HCT116 (cell line): ENCODE measurements at regions not wholly inside any gene's neighbourhood (a gene's known extent, or its start where the extent isn't known, plus 50 kb on each side); places are given as distances from the start of the nearest gene placed in this dataset.
"Not testable (repeated sequence)": the region's sequence is repeated elsewhere in the genome, so short reads cannot be mapped to it uniquely, and the experiment has no call there.

Experiments
- ATAC-seq: fragments of 200-7000 bp; cut with Tn5 transposase; 2 replicates; pipeline ENCODE4 v1.9.1; 2020; ENCODE audit warnings: mild to moderate bottlenecking, moderate library complexity
- BruUV-seq: library from RNA; stranded (reverse); fragments of 400-500 nt; replicated peaks from 2 replicates; lab custom pipeline; 2021; lab: Mats Ljungman, UMichigan
- CTCF ChIA-PET: fragments of 300-600 bp; sonication (Branson Sonifier 250); formaldehyde crosslinking; loops from one replicate; lab custom pipeline; 2021; ENCODE audit warnings: antibody characterized with exemption; lab: Charles Lee
- POLR2A ChIA-PET: fragments of 300-600, 350-600 bp; sonication (Branson Sonifier 250); formaldehyde crosslinking; loops from one replicate; lab custom pipeline; 2021; ENCODE audit warnings: antibody characterized with exemption; lab: Charles Lee
- RAD21 ChIA-PET, 2 experiments: fragments of 300-600 bp; sonication (Branson Sonifier 250); formaldehyde crosslinking; loops; one replicate each; lab custom pipeline; 2023; ENCODE audit warnings: low total read pairs in 2 of 2; ENCODE audit not compliant: uncharacterized antibody in 2 of 2, unreplicated experiment in 2 of 2, low non-redundant PET in 1 of 2; lab: Charles Lee
- DNase-seq: peaks from one replicate; pipeline ENCODE4 v3.0.0-alpha.2; 2010; ENCODE audit warnings: low read depth, low spot score
- H2AFZ ChIP-seq: fragments of 200-600 bp; shearing (Covaris generic), sonication (generic); 2 replicates; pipeline ENCODE4 v1.6.1; 2017; ENCODE audit warnings: low read depth, mixed run types, mixed read lengths, antibody characterized with exemption, low read length; ENCODE audit not compliant: poor library complexity, severe bottlenecking
- H3K27ac ChIP-seq: 2 replicates; pipeline ENCODE4 v1.5.1; 2012; ENCODE audit warnings: low read depth, low read length
- H3K27me3 ChIP-seq: fragments of 200-600 bp; sonication (generic); 2 replicates; pipeline ENCODE4 v1.6.1; 2016; ENCODE audit warnings: mixed run types, low read length, mixed read lengths; ENCODE audit not compliant: insufficient read depth
- H3K36me3 ChIP-seq, 2 experiments: fragments of 200-500 bp in 1 of 2; fragments of 200-600 bp in 1 of 2; sonication (Bioruptor generic) in 1 of 2; sonication (generic) in 1 of 2; 2 replicates each; pipeline versions ENCODE4 v1.5.1 to v1.6.1; 2014 to 2016; ENCODE audit warnings: low read length in 2 of 2, inconsistent platforms in 1 of 2, mixed read lengths in 1 of 2, mixed run types in 1 of 2; ENCODE audit not compliant: insufficient read depth in 2 of 2, control insufficient read depth in 1 of 2
- H3K4me1 ChIP-seq, 2 experiments: fragments of 200-600 bp in 1 of 2; sonication (generic) in 1 of 2; 2 replicates each; pipeline versions ENCODE4 v1.5.1 to v1.6.1; 2012 to 2017; ENCODE audit warnings: low read length in 2 of 2, inconsistent platforms in 1 of 2, mild to moderate bottlenecking in 1 of 2, mixed read lengths in 1 of 2, mixed run types in 1 of 2, moderate library complexity in 1 of 2; ENCODE audit not compliant: insufficient read depth in 2 of 2, control insufficient read depth in 1 of 2
- H3K4me2 ChIP-seq: fragments of 200-600 bp; sonication (generic); 2 replicates; pipeline ENCODE4 v1.6.1; 2017; ENCODE audit warnings: mixed run types, low read length, mixed read lengths
- H3K4me3 ChIP-seq, 2 experiments: fragments of 200-600 bp in 1 of 2; sonication (generic) in 1 of 2; replicated peaks in 1 of 2; 2 replicates each; pipeline ENCODE4 v1.5.1; 2011 to 2016; ENCODE audit warnings: low read length in 2 of 2, control low read depth in 1 of 2, low read depth in 1 of 2, mild to moderate bottlenecking in 1 of 2, mixed read lengths in 1 of 2, mixed run types in 1 of 2
- H3K79me2 ChIP-seq: fragments of 200-600 bp; sonication (generic); 2 replicates; pipeline ENCODE4 v1.6.1; 2017; ENCODE audit warnings: mild to moderate bottlenecking, mixed run types, low read length, moderate library complexity, mixed read lengths; ENCODE audit not compliant: insufficient read depth
- H3K9ac ChIP-seq: fragments of 200-600 bp; sonication (generic); 2 replicates; pipeline ENCODE4 v1.6.1; 2016; ENCODE audit warnings: low read length, mixed read lengths
- H3K9me2 ChIP-seq: fragments of 200-600 bp; sonication (generic), shearing (Covaris generic); 2 replicates; pipeline ENCODE4 v1.6.1; 2017; ENCODE audit warnings: mixed run types, mild to moderate bottlenecking, moderate library complexity; ENCODE audit not compliant: insufficient read depth
- H3K9me3 ChIP-seq, 2 experiments: fragments of 200-500 bp in 1 of 2; fragments of 200-600 bp in 1 of 2; sonication (Bioruptor generic) in 1 of 2; sonication (generic) in 1 of 2; 2 replicates each; pipeline ENCODE4 v1.6.1; 2014 to 2017; ENCODE audit warnings: low read length in 2 of 2, mixed read lengths in 2 of 2, inconsistent platforms in 1 of 2, low read depth in 1 of 2, mild to moderate bottlenecking in 1 of 2, mixed run types in 1 of 2, moderate library complexity in 1 of 2; ENCODE audit not compliant: control insufficient read depth in 1 of 2, insufficient read depth in 1 of 2
- H4K20me1 ChIP-seq: fragments of 200-600 bp; sonication (generic), shearing (Covaris generic); 2 replicates; pipeline ENCODE4 v1.6.1; 2017; ENCODE audit warnings: mixed run types, mild to moderate bottlenecking, moderate library complexity; ENCODE audit not compliant: insufficient read depth
- CBX3 ChIP-seq: IDR thresholded peaks from 2 replicates; pipeline ENCODE4 v1.6.1; 2012; ENCODE audit warnings: low read depth
- ELF1 ChIP-seq: IDR thresholded peaks from 2 replicates; pipeline ENCODE4 v1.6.1; 2012; ENCODE audit warnings: low read depth, borderline replicate concordance
- FOSL1 ChIP-seq: IDR thresholded peaks from 2 replicates; pipeline ENCODE4 v1.6.1; 2012; ENCODE audit warnings: low read depth
- JUND ChIP-seq: IDR thresholded peaks from 2 replicates; pipeline ENCODE4 v1.6.1; 2012
- POLR2A ChIP-seq: IDR thresholded peaks from 2 replicates; pipeline ENCODE4 v1.7.0; 2011; ENCODE audit warnings: borderline replicate concordance; ENCODE audit not compliant: insufficient read depth, insufficient read length; ENCODE audit errors: extremely low read depth
- POLR2AphosphoS5 ChIP-seq: IDR thresholded peaks from 2 replicates; pipeline ENCODE4 v1.6.1; 2011; ENCODE audit warnings: mild to moderate bottlenecking, low read depth, low read length, moderate library complexity
- SIN3A ChIP-seq: IDR thresholded peaks from 2 replicates; pipeline ENCODE4 v1.6.1; 2012; ENCODE audit warnings: low read depth
- SP1 ChIP-seq: IDR thresholded peaks from 2 replicates; pipeline ENCODE4 v1.6.1; 2012; ENCODE audit warnings: low read depth
- TCF7L2 ChIP-seq: IDR thresholded peaks from 2 replicates; pipeline ENCODE4 v1.7.0; 2011; ENCODE audit warnings: borderline replicate concordance, inconsistent platforms; ENCODE audit not compliant: insufficient read depth, insufficient read length; ENCODE audit errors: extremely low read depth
- YY1 ChIP-seq: IDR thresholded peaks from 2 replicates; pipeline ENCODE4 v1.6.1; 2011; ENCODE audit warnings: low read length, low read depth, moderate library complexity, mild to moderate bottlenecking; ENCODE audit not compliant: insufficient replicate concordance; ENCODE audit errors: extremely low read depth
- ZNF274 ChIP-seq: fragments of 200-500 bp; sonication (Bioruptor generic); IDR thresholded peaks from 2 replicates; pipeline ENCODE4 v1.6.1; 2014; ENCODE audit warnings: mild to moderate bottlenecking, low read depth, low read length, inconsistent platforms
- intact Hi-C: fragments of 100-400 bp; cut with micrococcal nuclease; formaldehyde crosslinking; loops from 2 replicates; pipeline ENCODE4 v1.10.0; 2022
- TF ChIP-seq, protein P1 (sequence below): IDR thresholded peaks from 2 replicates; pipeline ENCODE4 v1.6.1; 2012; ENCODE audit warnings: low read depth
- TF ChIP-seq, protein P2 (sequence below): IDR thresholded peaks from 2 replicates; pipeline ENCODE4 v1.6.1; 2012

DNA sequence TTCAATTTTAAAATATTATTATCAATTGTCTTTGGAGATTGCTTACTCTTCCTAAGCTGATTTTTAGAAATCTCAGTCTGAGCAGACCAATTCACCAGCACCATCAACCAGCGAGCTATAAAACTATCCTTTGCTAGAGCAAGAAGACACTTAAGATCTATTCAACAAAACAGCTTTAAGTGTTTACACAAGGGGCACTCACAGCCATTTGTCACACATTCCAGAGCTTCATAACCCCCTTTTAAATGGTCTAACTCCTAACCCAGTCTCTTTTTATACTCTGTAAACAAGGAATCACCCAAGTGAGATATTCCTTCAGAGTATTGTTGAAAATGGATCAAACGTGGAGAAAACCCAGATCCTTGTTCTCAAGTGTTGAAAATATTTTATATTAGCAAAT lies 1294.1 kb upstream of the CHAC2 start (continued):
- TF ChIP-seq, protein P1, sequence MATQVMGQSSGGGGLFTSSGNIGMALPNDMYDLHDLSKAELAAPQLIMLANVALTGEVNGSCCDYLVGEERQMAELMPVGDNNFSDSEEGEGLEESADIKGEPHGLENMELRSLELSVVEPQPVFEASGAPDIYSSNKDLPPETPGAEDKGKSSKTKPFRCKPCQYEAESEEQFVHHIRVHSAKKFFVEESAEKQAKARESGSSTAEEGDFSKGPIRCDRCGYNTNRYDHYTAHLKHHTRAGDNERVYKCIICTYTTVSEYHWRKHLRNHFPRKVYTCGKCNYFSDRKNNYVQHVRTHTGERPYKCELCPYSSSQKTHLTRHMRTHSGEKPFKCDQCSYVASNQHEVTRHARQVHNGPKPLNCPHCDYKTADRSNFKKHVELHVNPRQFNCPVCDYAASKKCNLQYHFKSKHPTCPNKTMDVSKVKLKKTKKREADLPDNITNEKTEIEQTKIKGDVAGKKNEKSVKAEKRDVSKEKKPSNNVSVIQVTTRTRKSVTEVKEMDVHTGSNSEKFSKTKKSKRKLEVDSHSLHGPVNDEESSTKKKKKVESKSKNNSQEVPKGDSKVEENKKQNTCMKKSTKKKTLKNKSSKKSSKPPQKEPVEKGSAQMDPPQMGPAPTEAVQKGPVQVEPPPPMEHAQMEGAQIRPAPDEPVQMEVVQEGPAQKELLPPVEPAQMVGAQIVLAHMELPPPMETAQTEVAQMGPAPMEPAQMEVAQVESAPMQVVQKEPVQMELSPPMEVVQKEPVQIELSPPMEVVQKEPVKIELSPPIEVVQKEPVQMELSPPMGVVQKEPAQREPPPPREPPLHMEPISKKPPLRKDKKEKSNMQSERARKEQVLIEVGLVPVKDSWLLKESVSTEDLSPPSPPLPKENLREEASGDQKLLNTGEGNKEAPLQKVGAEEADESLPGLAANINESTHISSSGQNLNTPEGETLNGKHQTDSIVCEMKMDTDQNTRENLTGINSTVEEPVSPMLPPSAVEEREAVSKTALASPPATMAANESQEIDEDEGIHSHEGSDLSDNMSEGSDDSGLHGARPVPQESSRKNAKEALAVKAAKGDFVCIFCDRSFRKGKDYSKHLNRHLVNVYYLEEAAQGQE: no peak

DNA sequence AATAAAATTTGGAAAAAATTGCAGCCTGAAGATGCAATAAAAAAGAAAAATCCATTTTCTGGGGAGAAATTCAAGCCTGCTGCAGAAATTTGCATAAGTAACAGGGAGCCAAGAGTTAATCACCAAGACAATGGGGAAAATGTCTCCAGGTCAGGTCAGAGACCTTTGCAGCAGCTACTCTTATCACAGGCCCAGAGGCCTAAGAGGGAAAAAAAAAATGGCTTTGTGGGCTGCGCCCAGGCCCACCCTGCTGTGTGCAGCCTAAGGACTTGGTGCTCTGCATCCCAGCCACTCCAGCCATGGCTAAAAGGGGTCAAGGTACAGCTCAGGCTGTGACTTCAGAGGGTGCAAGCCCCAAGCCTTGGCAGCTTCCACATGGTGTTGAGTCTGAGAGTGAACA lies 1297.1 kb upstream of the CHAC2 start:
- H3K4me2 ChIP-seq, POLR2A ChIA-PET, H3K79me2 ChIP-seq, H4K20me1 ChIP-seq, H3K9ac ChIP-seq, H3K27me3 ChIP-seq, ATAC-seq, CTCF ChIA-PET, H3K9me2 ChIP-seq, BruUV-seq, H3K4me1 ChIP-seq, RAD21 ChIA-PET, H3K36me3 ChIP-seq, H2AFZ ChIP-seq, H3K4me3 ChIP-seq, intact Hi-C loops, H3K27ac ChIP-seq, H3K9me3 ChIP-seq, DNase-seq: not testable (repeated sequence)

DNA sequence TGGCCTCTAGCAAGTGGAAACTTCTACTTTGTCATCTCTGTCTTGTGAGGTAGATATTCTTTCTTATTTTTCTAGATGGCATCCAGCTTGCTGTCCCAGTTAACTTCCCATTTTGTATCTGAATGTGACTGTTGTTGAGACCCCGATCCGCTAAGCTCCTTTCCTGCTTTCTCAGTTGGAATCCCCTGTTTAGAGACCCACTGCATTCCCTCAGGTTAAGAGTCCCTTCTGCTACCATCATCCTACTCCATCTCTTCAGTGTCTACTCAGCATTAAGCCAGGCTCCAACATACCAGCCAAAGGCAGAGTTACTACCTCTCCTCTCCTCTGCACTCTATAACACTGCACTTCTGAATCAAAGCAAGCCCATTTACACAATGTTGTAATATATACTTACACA lies 1300.4 kb upstream of the CHAC2 start:
- BruUV-seq: no TSS peak
- no peaks in the 10 kb centered on the region for H3K4me1 ChIP-seq
- DNase-seq (no peak), ATAC-seq (no peak)
- ChIA-PET POLR2A (no interaction called here), RAD21 (no interaction called here), CTCF (no interaction called here)
- H4K20me1 ChIP-seq: no peaks in the 10 kb centered on the region
- no peaks in the 10 kb centered on the region for H3K9me3 ChIP-seq
- no peak overlapping the region for H2AFZ ChIP-seq
- no peaks in the 10 kb centered on the region for H3K9me2 ChIP-seq
- H3K9ac ChIP-seq: no peak overlapping the region
- H3K27ac ChIP-seq: no peak overlapping the region
- no peaks in the 10 kb centered on the region for H3K27me3 ChIP-seq
- no peaks in the 10 kb centered on the region for H3K36me3 ChIP-seq
- intact Hi-C loops: no loop called here
- H3K79me2 ChIP-seq: no peaks in the 10 kb centered on the region
- no peak overlapping the region for H3K4me2 ChIP-seq
- no peak overlapping the region for H3K4me3 ChIP-seq
- TF ChIP-seq ZNF274 (no peak), FOSL1 (no peak), SIN3A (no peak), TCF7L2 (no peak), SP1 (no peak), ELF1 (no peak), POLR2AphosphoS5 (no peak), JUND (no peak), CBX3 (no peak), YY1 (no peak), POLR2A (no peak)
- TF ChIP-seq, protein P1: no peak
- TF ChIP-seq, protein P2, sequence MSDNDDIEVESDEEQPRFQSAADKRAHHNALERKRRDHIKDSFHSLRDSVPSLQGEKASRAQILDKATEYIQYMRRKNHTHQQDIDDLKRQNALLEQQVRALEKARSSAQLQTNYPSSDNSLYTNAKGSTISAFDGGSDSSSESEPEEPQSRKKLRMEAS: no peak
